Femur (tissue), 1 donor: ENCODE measurements at regions not wholly inside any gene's neighbourhood (a gene's known extent, or its start where the extent isn't known, plus 50 kb on each side); places are given as distances from the start of the nearest gene placed in this dataset.
"Not testable (repeated sequence)": the region's sequence is repeated elsewhere in the genome, so short reads cannot be mapped to it uniquely, and the experiment has no call there.

Experiments used
- DNase-seq: peaks from one replicate; pipeline ENCODE4 v3.0.0-alpha.2; 2017

DNA sequence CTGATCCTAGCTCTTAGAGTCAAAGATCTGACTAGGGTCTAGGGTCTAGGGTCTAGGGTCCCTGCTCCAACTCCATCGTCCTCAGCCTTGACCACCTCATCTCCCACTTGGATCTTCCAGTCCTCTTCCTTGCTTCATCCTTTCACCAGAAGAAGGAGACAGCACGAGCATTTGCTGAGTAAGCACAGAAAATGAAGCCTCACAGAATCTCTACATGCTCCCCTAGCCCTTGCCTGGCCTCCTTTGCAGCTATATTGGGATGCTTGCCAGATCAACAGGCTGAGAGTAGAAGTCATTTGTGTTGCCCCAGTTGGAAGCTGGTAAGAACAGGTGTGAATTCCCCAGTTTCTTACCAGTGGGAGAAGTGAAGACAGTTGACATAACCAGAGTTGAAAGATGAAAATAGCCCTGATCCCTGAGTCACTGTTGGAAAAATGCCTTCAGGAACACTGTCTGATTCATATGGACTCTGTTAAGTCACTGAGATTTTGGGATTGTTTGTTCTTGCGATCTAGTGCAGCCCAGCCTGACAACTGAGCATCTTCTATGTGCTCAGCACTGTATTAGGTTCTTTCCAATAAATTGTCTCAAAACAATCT, 552.5 kb downstream of the INSC start:
- no peak for DNase-seq

- no peak for DNase-seq
These were observed 554.0 kb downstream of the INSC start for GRCh38 chr11:15668718-15669117.

GRCh38 chr11:15670520-15671070, 555.9 kb downstream of the INSC start:
- DNase-seq = no peak

- no peak for DNase-seq
These were observed 556.5 kb downstream of the INSC start for GRCh38 chr11:15671216-15671615.

- no peak for DNase-seq
These were observed 558.1 kb downstream of the INSC start for GRCh38 chr11:15672825-15673224.

- peak; percentile 28 for DNase-seq
These were observed 558.7 kb downstream of the INSC start for GRCh38 chr11:15673408-15673831.

GRCh38 chr11:15674756-15675155, 560.0 kb downstream of the INSC start:
- DNase-seq = no peak

DNA sequence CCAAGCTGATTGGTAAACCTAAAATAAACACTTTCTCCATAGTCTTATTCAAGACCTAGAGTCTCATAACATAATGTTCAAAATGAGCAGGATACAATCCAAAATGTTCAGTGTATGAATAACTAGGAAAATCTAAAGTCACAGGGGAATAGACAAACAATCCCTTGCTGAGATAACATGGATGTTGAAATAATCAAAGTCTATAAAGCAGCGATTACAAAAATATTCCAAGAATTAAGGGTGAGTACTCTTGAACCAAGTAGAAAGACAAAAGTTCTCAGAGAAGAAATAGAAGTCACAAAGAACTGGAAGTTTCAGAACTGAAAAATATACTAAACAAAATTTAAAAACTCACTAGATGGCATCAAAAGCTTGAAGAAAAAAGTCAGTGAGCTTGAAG, 561.0 kb downstream of the INSC start:
- DNase-seq = no peak

DNA sequence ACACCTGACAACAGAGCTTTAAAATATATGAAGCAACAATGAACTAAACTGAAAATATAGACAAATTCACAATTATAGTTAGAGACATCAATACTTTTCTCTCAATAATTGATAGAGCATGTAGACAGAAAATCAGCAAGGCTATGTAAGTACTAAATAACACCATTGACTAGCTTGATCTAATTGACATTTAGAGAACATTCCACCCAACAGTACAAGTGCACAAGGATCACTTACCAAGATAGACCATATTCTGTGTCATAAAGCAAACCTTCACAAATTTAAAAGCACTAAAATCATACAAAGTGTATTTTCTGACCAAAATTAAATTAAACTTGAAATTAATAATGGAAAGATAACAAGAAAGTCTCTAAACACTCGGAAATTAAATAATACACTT, 562.5 kb downstream of the INSC start:
- DNase-seq = no peak

- DNase-seq = no peak
These were observed 568.8 kb downstream of the INSC start for GRCh38 chr11:15683528-15683927.

GRCh38 chr11:15685306-15685705, 570.6 kb downstream of the INSC start:
- no peak for DNase-seq

- DNase-seq = not testable (repeated sequence)
These were observed 571.5 kb downstream of the INSC start for GRCh38 chr11:15686259-15686658.

- DNase-seq = no peak
These were observed 572.6 kb downstream of the INSC start for GRCh38 chr11:15687342-15687741.

DNA sequence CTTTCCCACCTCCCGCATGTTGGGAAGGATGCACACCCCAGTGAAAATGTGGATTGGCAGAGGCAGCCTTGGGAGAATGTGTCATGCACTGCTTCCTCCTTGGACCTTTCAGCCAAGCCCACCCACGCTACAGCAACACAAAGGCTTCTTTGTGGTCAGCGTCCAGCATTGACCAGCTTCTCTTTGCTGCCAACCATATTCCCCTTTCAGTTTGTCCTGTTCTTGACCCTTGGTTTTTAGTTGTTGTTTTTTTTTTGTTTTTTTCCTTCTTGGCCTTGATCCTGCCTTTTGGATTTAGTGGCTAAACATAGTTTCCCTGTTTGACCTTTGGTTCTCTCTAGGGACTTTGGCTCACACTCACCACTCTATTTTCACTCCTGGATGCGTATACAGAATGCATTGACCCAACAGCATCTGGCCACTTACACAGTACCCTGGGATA, 573.6 kb downstream of the INSC start:
- DNase-seq = peak; percentile 68

DNA sequence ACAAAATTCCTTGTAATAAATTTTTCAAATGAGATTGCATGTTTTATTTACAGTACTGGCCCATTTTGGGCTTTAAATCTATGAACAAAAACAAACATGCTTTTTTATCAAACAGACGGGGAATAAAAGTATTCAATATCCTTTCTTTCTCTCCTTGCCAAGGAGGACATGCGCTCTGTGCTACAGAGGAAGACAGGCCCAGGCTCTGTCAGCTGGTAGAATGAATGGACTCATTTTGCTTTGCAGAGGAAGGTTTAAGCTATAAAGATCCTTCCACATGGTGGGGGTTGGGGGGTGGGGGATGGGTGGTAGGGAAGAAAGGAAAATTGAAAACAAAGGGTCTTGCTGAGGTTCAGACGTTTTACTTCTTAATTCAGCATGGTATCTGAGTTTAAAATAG, 575.6 kb downstream of the INSC start:
- DNase-seq = no peak

- DNase-seq = no peak
These were observed 578.0 kb downstream of the INSC start for GRCh38 chr11:15692739-15693138.

DNA sequence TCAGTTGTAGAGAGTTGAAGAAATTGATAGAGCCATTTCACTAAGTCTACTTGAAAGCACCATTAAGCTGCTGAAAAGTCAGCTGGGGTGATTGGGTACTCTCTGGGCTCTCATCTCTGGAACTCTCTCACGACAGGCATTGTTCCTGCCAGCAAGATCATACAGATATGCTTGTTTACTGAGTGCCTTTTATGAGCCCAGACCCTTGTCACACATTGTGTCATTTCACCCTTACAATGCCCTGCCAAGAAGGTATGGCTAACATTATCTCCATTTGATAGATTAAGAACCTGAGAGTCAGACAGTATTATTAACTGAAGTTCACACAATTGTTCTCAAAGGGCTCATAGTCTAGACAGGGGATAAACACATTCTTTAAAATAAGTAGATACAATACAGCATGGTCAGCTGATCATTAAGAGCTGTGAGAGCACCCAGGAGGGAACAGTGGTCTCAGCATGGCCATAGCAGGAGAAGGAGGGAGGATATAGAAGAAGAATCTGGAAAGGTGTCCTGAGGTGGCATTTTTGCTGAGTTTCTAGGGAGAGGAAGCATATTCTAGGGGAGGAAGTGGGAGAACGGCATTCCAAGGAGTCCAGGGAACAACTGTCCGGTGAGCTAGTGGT, 580.5 kb downstream of the INSC start:
- no peak for DNase-seq

DNA sequence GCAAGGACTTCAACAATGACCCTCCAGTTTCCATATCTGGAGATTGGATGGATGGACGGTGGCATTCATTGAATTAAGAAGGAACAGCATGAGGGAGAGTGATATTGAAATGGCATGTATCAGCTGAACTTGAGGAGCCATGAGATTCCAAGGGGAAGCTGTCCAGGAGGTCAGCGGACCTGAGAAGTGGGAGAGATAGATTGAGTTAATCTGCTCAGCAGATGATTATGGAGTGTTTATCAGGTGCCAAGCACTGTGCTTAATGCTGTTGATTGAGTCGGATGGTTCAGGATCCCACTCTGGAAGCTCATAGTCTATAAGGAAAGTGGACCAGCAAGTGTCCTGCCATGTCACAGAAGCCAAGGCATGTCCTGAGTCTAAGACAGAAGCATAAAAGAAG, 581.3 kb downstream of the INSC start:
- no peak for DNase-seq

DNA sequence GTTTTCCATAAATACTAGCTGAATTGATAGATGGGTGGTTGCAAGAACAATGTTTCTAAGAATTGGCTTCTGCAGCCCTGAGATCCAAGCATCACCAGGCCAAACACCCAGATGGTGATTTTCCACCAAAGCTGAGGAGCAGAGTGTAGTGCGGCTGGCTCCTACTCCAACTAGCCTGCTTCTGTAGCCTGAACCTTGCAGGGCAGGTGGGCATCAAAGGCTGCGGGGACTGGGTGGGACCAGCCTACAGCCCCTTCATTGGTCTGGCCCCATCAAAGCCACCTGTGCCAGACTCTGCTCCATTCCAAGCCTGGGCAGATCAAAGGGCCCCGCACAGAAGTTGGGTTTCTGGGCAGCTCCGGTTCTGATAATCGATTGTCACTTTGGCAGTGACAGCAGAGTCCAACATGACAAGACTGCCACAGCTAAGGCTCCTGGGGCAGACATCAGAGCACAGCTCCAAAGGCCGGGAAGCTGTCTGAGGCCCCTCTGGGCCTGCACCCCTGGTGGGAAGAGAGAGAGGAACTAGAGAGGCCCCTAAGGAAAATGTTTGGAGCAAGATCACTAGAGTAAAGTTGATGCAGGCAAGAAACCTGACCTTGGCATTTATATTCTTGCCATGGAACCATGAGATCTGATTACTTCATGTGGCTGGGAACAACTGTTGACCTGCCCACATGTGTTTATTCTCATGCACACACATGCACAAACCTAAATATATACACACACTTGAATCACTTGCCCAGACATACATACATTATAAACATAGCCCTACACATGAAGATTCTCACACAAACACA, 582.9 kb downstream of the INSC start:
- no peak for DNase-seq

DNA sequence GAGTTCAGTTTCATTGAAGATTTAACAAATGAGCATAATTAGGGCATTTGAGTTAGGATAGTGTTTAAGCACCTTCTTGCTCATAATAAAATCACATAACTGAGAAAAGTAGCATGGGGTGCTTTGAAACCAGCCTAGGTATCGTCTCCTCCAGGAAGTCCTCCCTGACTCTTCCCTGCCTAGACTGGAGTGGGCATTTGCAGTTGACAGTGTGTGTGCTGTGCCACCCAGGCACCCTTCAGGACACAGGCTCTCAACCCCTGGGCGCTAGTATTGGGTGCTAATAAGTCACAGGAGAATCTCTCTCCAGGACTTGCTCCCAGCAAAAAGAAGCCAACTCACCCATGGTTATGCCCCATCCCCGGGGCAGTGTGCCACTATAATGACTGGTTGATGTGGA, 584.1 kb downstream of the INSC start:
- no peak for DNase-seq

DNA sequence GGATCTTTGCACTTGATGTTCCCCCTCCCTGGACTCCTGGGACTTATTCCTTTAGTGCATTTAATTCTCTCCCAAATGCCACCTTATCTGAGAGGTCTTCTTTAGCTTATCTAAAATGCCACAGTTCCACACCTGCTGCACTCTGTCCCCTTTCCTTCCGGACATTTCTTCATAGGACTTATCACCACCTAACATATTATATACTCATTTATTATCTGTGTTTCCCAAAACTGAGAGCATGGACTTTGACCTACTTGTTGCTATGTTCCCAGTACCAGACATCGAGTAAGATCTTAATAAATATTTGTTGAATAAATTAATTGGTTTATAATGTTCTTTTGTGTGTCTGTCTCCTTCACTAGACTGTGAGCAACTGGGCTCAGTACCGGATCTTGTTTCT, 585.3 kb downstream of the INSC start:
- DNase-seq = no peak

GRCh38 chr11:15700456-15700855, 585.7 kb downstream of the INSC start:
- DNase-seq = no peak

GRCh38 chr11:15704064-15704463, 589.3 kb downstream of the INSC start:
- DNase-seq = no peak

DNA sequence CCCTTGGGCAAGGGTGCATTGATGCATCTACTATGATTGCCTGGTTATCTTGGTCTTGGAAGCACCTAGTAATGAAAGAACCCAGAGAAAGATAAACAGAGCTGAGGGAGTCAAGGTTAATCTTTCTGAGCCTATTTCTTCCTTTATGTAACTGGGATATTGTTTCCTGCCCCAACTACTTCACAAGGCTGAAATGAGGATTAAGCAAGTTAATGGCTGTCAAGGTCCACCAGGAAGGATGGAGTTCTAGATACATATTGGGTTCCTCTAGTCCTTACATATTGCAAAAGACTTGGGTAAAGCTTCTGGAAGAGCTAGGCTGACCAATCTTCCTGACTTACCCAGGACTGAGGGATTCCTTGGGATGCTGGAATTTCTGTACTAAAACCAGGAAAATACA, 589.8 kb downstream of the INSC start:
- DNase-seq = no peak
